HL-60 (cell line): ENCODE measurements at regions not wholly inside any gene's neighbourhood (a gene's known extent, or its start where the extent isn't known, plus 50 kb on each side); places are given as distances from the start of the nearest gene placed in this dataset.

Source experiments
- CTCF ChIP-seq: IDR thresholded peaks from one replicate; pipeline ENCODE4 v1.5.1; 2011; ENCODE audit warnings: low read length, control low read depth, inconsistent platforms; ENCODE audit not compliant: insufficient read depth
- GABPA ChIP-seq: IDR thresholded peaks from 2 replicates; pipeline ENCODE4 v1.6.1; 2012; ENCODE audit warnings: low read depth
- POLR2AphosphoS5 ChIP-seq: IDR thresholded peaks from 2 replicates; pipeline ENCODE4 v1.6.1; 2012; ENCODE audit warnings: low read depth
- REST ChIP-seq: IDR thresholded peaks from 2 replicates; pipeline ENCODE4 v1.6.1; 2012; ENCODE audit warnings: low read depth; ENCODE audit not compliant: insufficient replicate concordance
- SPI1 ChIP-seq: IDR thresholded peaks from 2 replicates; pipeline ENCODE4 v1.6.1; 2012; ENCODE audit warnings: low read depth, mild to moderate bottlenecking, borderline replicate concordance

- no peak for TF ChIP-seq CTCF
- no peak for TF ChIP-seq POLR2AphosphoS5
- TF ChIP-seq GABPA = no peak
- TF ChIP-seq REST = no peak
- no peak for TF ChIP-seq SPI1
These were observed 237.5 kb upstream of the TMTC1 start for GRCh38 chr12:30021051-30021833.
